ENCODE measurements at regions not wholly inside any gene's neighbourhood (a gene's known extent, or its start where the extent isn't known, plus 50 kb on each side); places are given as distances from the start of the nearest gene placed in this dataset.

DNA sequence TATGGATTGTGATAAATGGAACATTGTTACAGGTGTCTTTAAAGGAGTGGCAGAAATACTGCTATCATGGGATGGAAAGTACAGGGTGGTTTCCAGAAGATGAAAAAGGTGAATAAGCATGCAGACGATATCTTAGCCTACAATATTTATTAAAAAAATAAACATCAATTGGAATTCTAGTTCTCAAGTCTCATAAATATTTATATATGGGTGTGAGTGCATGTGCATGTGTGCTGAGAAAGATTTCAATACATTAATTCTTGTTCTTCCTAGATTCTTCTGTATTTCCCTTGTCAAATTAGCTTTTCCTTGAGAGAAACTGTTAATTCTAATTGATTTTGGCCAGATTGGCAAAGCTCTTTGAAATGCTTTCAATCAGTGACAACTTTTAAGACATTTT, 618.2 kb downstream of the METTL15 start:
- intact Hi-C loops (cut with micrococcal nuclease; ENCODE audit: unreplicated experiment), result no loop called here
- H3K4me3 Mint-ChIP-seq (ENCODE audit: low read depth, unreplicated experiment), result no peak overlapping the region
- CTCF ChIA-PET, result interaction anchor here (0.9 kb wide), 1 partner anchor 14 kb away, joined by 3 read pairs; no protein-coding TSS in a partner anchor
- no peaks in the 10 kb centered on the region for H3K9me3 Mint-ChIP-seq (ENCODE audit: low read depth, unreplicated experiment)
- H3K4me1 Mint-ChIP-seq (ENCODE audit: low read depth, unreplicated experiment), result peaks cover 32% of the 10 kb centered on the region
- no TSS peak for BruUV-seq (replicated peaks)
- H3K27me3 Mint-ChIP-seq (ENCODE audit: unreplicated experiment), result no peaks in the 10 kb centered on the region
- TF ChIP-seq CTCF (IDR thresholded peaks at IDR 0.05; ENCODE audit: unreplicated experiment), result no peak
- no peak overlapping the region for H3K27ac Mint-ChIP-seq (ENCODE audit: unreplicated experiment)
- DNase-seq, result no peak
- H3K36me3 Mint-ChIP-seq (ENCODE audit: insufficient read depth, unreplicated experiment), result no peaks in the 10 kb centered on the region

- Mint-ChIP-seq H3K36me3 (ENCODE audit: insufficient read depth, unreplicated experiment) (no peaks in the 10 kb centered on the region), H3K4me3 (ENCODE audit: low read depth, unreplicated experiment) (no peak overlapping the region), H3K9me3 (ENCODE audit: low read depth, unreplicated experiment) (peaks cover 4% of the 10 kb centered on the region), H3K27me3 (ENCODE audit: unreplicated experiment) (no peaks in the 10 kb centered on the region), H3K27ac (ENCODE audit: unreplicated experiment) (no peak overlapping the region), H3K4me1 (ENCODE audit: low read depth, unreplicated experiment) (peaks cover 21% of the 10 kb centered on the region)
- BruUV-seq (replicated peaks), result no TSS peak
- no peak for DNase-seq
- no peak for TF ChIP-seq CTCF (IDR thresholded peaks at IDR 0.05; ENCODE audit: unreplicated experiment)
- intact Hi-C loops (cut with micrococcal nuclease; ENCODE audit: unreplicated experiment), result no loop called here
- CTCF ChIA-PET, result no interaction called here
Observed at GRCh38 chr11:28715726-28716125, 607.5 kb downstream of the METTL15 start.

- H3K4me1 Mint-ChIP-seq (ENCODE audit: low read depth, unreplicated experiment), result peaks cover 27% of the 10 kb centered on the region
- CTCF ChIA-PET, result no interaction called here
- peaks cover 4% of the 10 kb centered on the region for H3K9me3 Mint-ChIP-seq (ENCODE audit: low read depth, unreplicated experiment)
- DNase-seq, result no peak
- BruUV-seq (replicated peaks), result no TSS peak
- no peak overlapping the region for H3K27ac Mint-ChIP-seq (ENCODE audit: unreplicated experiment)
- H3K36me3 Mint-ChIP-seq (ENCODE audit: insufficient read depth, unreplicated experiment), result no peaks in the 10 kb centered on the region
- no peaks in the 10 kb centered on the region for H3K27me3 Mint-ChIP-seq (ENCODE audit: unreplicated experiment)
- no peak overlapping the region for H3K4me3 Mint-ChIP-seq (ENCODE audit: low read depth, unreplicated experiment)
- TF ChIP-seq CTCF (IDR thresholded peaks at IDR 0.05; ENCODE audit: unreplicated experiment), result no peak
- intact Hi-C loops (cut with micrococcal nuclease; ENCODE audit: unreplicated experiment), result no loop called here
Observed at GRCh38 chr11:28713850-28714249, 605.7 kb downstream of the METTL15 start.

DNA sequence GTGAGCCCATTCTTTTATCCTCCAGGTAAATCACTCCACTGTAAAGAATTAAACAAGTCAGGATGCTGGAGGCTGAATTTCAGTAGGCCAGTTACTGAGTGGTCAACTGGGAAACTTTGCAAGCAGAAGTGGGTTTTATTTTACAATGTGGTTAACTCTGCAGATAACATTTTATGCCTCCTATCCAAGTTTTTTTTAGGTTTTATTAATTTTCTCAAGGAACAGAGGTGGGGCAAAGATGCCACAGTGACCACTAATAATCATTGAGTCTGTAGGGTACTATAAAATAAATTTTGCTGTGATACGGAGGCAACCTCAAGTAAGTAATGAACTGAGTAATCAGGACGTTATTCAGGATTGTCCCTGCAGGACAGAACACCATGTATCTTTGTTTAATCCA, 599.9 kb downstream of the METTL15 start:
- no peak for DNase-seq
- no peaks in the 10 kb centered on the region for H3K36me3 Mint-ChIP-seq (ENCODE audit: insufficient read depth, unreplicated experiment)
- H3K4me1 Mint-ChIP-seq (ENCODE audit: low read depth, unreplicated experiment), result peaks cover 48% of the 10 kb centered on the region
- no peak overlapping the region for H3K4me3 Mint-ChIP-seq (ENCODE audit: low read depth, unreplicated experiment)
- intact Hi-C loops (cut with micrococcal nuclease; ENCODE audit: unreplicated experiment), result loop anchor here (10.0 kb wide), 1 partner anchor 447 kb away; no protein-coding TSS in a partner anchor
- no peak for TF ChIP-seq CTCF (IDR thresholded peaks at IDR 0.05; ENCODE audit: unreplicated experiment)
- H3K27me3 Mint-ChIP-seq (ENCODE audit: unreplicated experiment), result no peaks in the 10 kb centered on the region
- BruUV-seq (replicated peaks), result no TSS peak
- no peak overlapping the region for H3K27ac Mint-ChIP-seq (ENCODE audit: unreplicated experiment)
- CTCF ChIA-PET, result no interaction called here
- peaks cover 8% of the 10 kb centered on the region for H3K9me3 Mint-ChIP-seq (ENCODE audit: low read depth, unreplicated experiment)

Data from Calu3 (cell line).